H1 (cell line): ENCODE measurements at regions not wholly inside any gene's neighbourhood (a gene's known extent, or its start where the extent isn't known, plus 50 kb on each side); places are given as distances from the start of the nearest gene placed in this dataset.

Source experiments
- CTCF ChIA-PET: fragments of 300-600 bp; sonication (Branson Sonifier 250); formaldehyde crosslinking; loops from one replicate; lab custom pipeline; 2021; ENCODE audit not compliant: partially characterized antibody; lab: Charles Lee
- POLR2A ChIA-PET: fragments of 300-600 bp; sonication (Branson Sonifier 250); formaldehyde crosslinking; loops from one replicate; lab custom pipeline; 2021; ENCODE audit warnings: inconsistent platforms; ENCODE audit not compliant: partially characterized antibody; lab: Charles Lee
- DNase-seq, 2 experiments: peaks; one replicate each; pipeline versions ENCODE4 v3.0.0 to v3.0.0-alpha.2; 2010 to 2022; ENCODE audit warnings: low spot score in 2 of 2, low read depth in 1 of 2, mixed read lengths in 1 of 2
- FAIRE-seq: peaks from 2 replicates; lab custom pipeline; 2011; peaks lifted over from hg19 to GRCh38; lab: Jason Lieb, UNC
- H2AFZ ChIP-seq: 2 replicates; pipeline ENCODE4 v1.8.1; 2012; ENCODE audit warnings: low read length, inconsistent platforms
- H2AK5ac ChIP-seq: 2 replicates; pipeline ENCODE4 v1.6.1; 2013; ENCODE audit warnings: low read depth, low read length
- H2BK120ac ChIP-seq: replicated peaks from 2 replicates; pipeline ENCODE3; 2013; ENCODE audit warnings: low read depth, low read length, inconsistent platforms
- H2BK12ac ChIP-seq: 2 replicates; pipeline ENCODE4 v1.6.1; 2013; ENCODE audit warnings: low read depth, low read length
- H2BK15ac ChIP-seq: 2 replicates; pipeline ENCODE4 v1.6.1; 2013; ENCODE audit warnings: low read length
- H2BK20ac ChIP-seq: 2 replicates; pipeline ENCODE4 v1.6.1; 2013; ENCODE audit warnings: low read length
- H2BK5ac ChIP-seq: 2 replicates; pipeline ENCODE4 v1.6.1; 2013; ENCODE audit warnings: low read depth, low read length
- H3K14ac ChIP-seq: 2 replicates; pipeline ENCODE4 v1.6.1; 2013; ENCODE audit warnings: inconsistent platforms; ENCODE audit not compliant: insufficient read length
- H3K18ac ChIP-seq: 2 replicates; pipeline ENCODE4 v1.6.1; 2013; ENCODE audit warnings: low read length; ENCODE audit errors: extremely low read depth
- H3K23ac ChIP-seq: 2 replicates; pipeline ENCODE4 v1.6.1; 2013; ENCODE audit warnings: inconsistent platforms; ENCODE audit not compliant: insufficient read length
- H3K23me2 ChIP-seq: 2 replicates; pipeline ENCODE4 v1.6.1; 2013; ENCODE audit warnings: low read depth, low read length
- H3K27ac ChIP-seq: 2 replicates; pipeline ENCODE4 v1.6.1; 2011; ENCODE audit warnings: low read depth, low read length, inconsistent platforms
- H3K27me3 ChIP-seq, 4 experiments: replicated peaks in 1 of 4; 1 replicate in 1 of 4; 2 replicates in 3 of 4; pipeline versions ENCODE4 v1.6.1 to v1.8.1; 2011 to 2013; ENCODE audit warnings: low read length in 3 of 4, mild to moderate bottlenecking in 3 of 4, inconsistent platforms in 2 of 4, mixed read lengths in 2 of 4, moderate library complexity in 1 of 4; ENCODE audit not compliant: control insufficient read depth in 3 of 4, insufficient read depth in 3 of 4; ENCODE audit errors: extremely low read depth in 1 of 4
- H3K36me3 ChIP-seq, 4 experiments: 2 replicates each; pipeline versions ENCODE4 v1.6.1 to v1.8.1; 2011 to 2013; ENCODE audit warnings: mild to moderate bottlenecking in 4 of 4, low read length in 3 of 4, moderate library complexity in 2 of 4, control low read depth in 1 of 4, inconsistent platforms in 1 of 4; ENCODE audit not compliant: insufficient read depth in 4 of 4, control insufficient read depth in 2 of 4
- H3K4ac ChIP-seq: replicated peaks from 2 replicates; pipeline ENCODE3; 2013; ENCODE audit warnings: low read length, low read depth, mixed read lengths, inconsistent platforms; ENCODE audit not compliant: insufficient read length
- H3K4me1 ChIP-seq, 4 experiments: replicated peaks in 1 of 4; 1 replicate in 1 of 4; 2 replicates in 3 of 4; pipeline versions ENCODE4 v1.6.1 to v1.8.1; 2011 to 2013; ENCODE audit warnings: low read length in 3 of 4, inconsistent platforms in 2 of 4, mixed read lengths in 1 of 4; ENCODE audit not compliant: insufficient read depth in 4 of 4, control insufficient read depth in 3 of 4
- H3K4me2 ChIP-seq, 2 experiments: 2 replicates each; pipeline versions ENCODE4 v1.6.1 to v1.8.1; 2011 to 2013; ENCODE audit warnings: low read depth in 2 of 2, low read length in 2 of 2, control low read depth in 1 of 2, inconsistent platforms in 1 of 2, mild to moderate bottlenecking in 1 of 2; ENCODE audit not compliant: insufficient read depth in 1 of 2
- H3K4me3 ChIP-seq, 4 experiments: fragments of 200-600, 300-600 bp in 1 of 4; sonication (generic), shearing (Covaris generic), sonication (Bioruptor Twin) in 1 of 4; 2 replicates each; pipeline versions ENCODE4 v1.5.1 to v1.8.1; 2011 to 2016; ENCODE audit warnings: low read length in 4 of 4, low read depth in 3 of 4, control low read depth in 2 of 4, inconsistent platforms in 2 of 4, mild to moderate bottlenecking in 2 of 4, mixed read lengths in 1 of 4, moderate library complexity in 1 of 4; ENCODE audit not compliant: insufficient read depth in 2 of 4; ENCODE audit errors: extremely low read depth in 1 of 4
- H3K56ac ChIP-seq: replicated peaks from 2 replicates; pipeline ENCODE3; 2013; ENCODE audit warnings: low read depth, mild to moderate bottlenecking, mixed read lengths, low read length, inconsistent platforms; ENCODE audit not compliant: insufficient read length
- H3K79me1 ChIP-seq: 2 replicates; pipeline ENCODE4 v1.6.1; 2013; ENCODE audit warnings: low read depth, low read length, control low read depth
- H3K79me2 ChIP-seq, 2 experiments: 2 replicates each; pipeline versions ENCODE4 v1.6.1 to v1.8.1; 2012 to 2013; ENCODE audit warnings: low read length in 2 of 2, mild to moderate bottlenecking in 2 of 2, inconsistent platforms in 1 of 2; ENCODE audit not compliant: insufficient read depth in 2 of 2, control insufficient read depth in 1 of 2
- H3K9ac ChIP-seq, 4 experiments: replicated peaks in 1 of 4; 1 replicate in 1 of 4; 2 replicates in 3 of 4; pipeline versions ENCODE4 v1.6.1 to v1.8.1; 2011 to 2013; ENCODE audit warnings: low read depth in 3 of 4, low read length in 3 of 4, control low read depth in 2 of 4, mild to moderate bottlenecking in 2 of 4, moderate library complexity in 2 of 4, inconsistent platforms in 1 of 4; ENCODE audit errors: extremely low read depth in 1 of 4
- H3K9me3 ChIP-seq, 2 experiments: 2 replicates each; pipeline versions ENCODE4 v1.6.1 to v1.8.1; 2012 to 2013; ENCODE audit warnings: mild to moderate bottlenecking in 2 of 2, moderate library complexity in 2 of 2, control low read depth in 1 of 2, inconsistent platforms in 1 of 2, low read depth in 1 of 2, low read length in 1 of 2, mixed read lengths in 1 of 2; ENCODE audit not compliant: insufficient read depth in 2 of 2
- H4K20me1 ChIP-seq, 2 experiments: replicated peaks in 1 of 2; 2 replicates each; pipeline versions ENCODE3 to v1.8.1; 2011 to 2013; ENCODE audit warnings: inconsistent platforms in 2 of 2, low read length in 2 of 2, mild to moderate bottlenecking in 1 of 2; ENCODE audit not compliant: insufficient read depth in 2 of 2, control insufficient read depth in 1 of 2
- H4K5ac ChIP-seq: 2 replicates; pipeline ENCODE4 v1.6.1; 2013; ENCODE audit warnings: low read length, low read depth, mixed read lengths, inconsistent platforms; ENCODE audit not compliant: insufficient read length
- H4K8ac ChIP-seq: 2 replicates; pipeline ENCODE4 v1.8.0; 2013; ENCODE audit warnings: mild to moderate bottlenecking, moderate library complexity, low read length, inconsistent platforms; ENCODE audit not compliant: insufficient read depth; ENCODE audit errors: extremely low read depth
- H4K91ac ChIP-seq: replicated peaks from 2 replicates; pipeline ENCODE3; 2013; ENCODE audit warnings: low read length, mixed read lengths, inconsistent platforms; ENCODE audit not compliant: insufficient read length
- CBX5 ChIP-seq: fragments of 300-800, 300-1000 bp; sonication (generic); IDR thresholded peaks from 2 replicates; pipeline ENCODE4 v1.7.1; 2016; ENCODE audit warnings: antibody characterized with exemption, low read length, low read depth
- KDM1A ChIP-seq: fragments of 200-600, 300-600 bp; sonication (generic); IDR thresholded peaks from 2 replicates; pipeline ENCODE4 v1.7.1; 2016; ENCODE audit warnings: mild to moderate bottlenecking, low read length, borderline replicate concordance
- MAX ChIP-seq: IDR thresholded peaks from 2 replicates; pipeline ENCODE4 v1.6.1; 2012; ENCODE audit warnings: inconsistent platforms
- POU5F1 ChIP-seq: IDR thresholded peaks from 2 replicates; pipeline ENCODE4 v1.6.1; 2011; ENCODE audit warnings: low read depth, mild to moderate bottlenecking, low read length, moderate library complexity
- RFX5 ChIP-seq: IDR thresholded peaks from 2 replicates; pipeline ENCODE4 v1.6.1; 2011; ENCODE audit warnings: low read depth, low read length, improper control_type of control experiment, borderline replicate concordance
- SP1 ChIP-seq: IDR thresholded peaks from 2 replicates; pipeline ENCODE4 v1.6.1; 2011; ENCODE audit warnings: low read depth, low read length
- TAF7 ChIP-seq: optimal IDR thresholded peaks from 2 replicates; pipeline ENCODE3; 2011; ENCODE audit warnings: low read depth, mild to moderate bottlenecking, inconsistent platforms, low read length, moderate library complexity, borderline replicate concordance
- WGBS, 2 experiments: shearing (Covaris generic) in 1 of 2; methylation state at CpG; one replicate each; pipeline versions ENCODE4 v1.1.6 to v1.1.7; 2013 to 2015; ENCODE audit warnings: low lambda C conversion rate in 2 of 2, mixed read lengths in 2 of 2, inconsistent platforms in 1 of 2, low coverage in 1 of 2, missing lambda C conversion rate in 1 of 2; ENCODE audit not compliant: insufficient replicate concordance in 2 of 2, insufficient coverage in 1 of 2, insufficient read length in 1 of 2; ENCODE audit errors: extremely low coverage in 1 of 2, missing lambda C conversion rate in 1 of 2; 5-methylcytosine and 5-hydroxymethylcytosine counted together

- Histone ChIP-seq H3K18ac (no peak overlapping the region), H3K23ac (no peak overlapping the region), H3K79me2 (no peaks in the 10 kb centered on the region), H3K4me2 (no peak overlapping the region), H4K8ac (no peak overlapping the region), H3K14ac (no peak overlapping the region), H3K27ac (no peak overlapping the region), H2BK5ac (no peak overlapping the region), H3K4me1 (no peaks in the 10 kb centered on the region), H3K4me3 (no peak overlapping the region), H2AFZ (no peak overlapping the region), H4K20me1 (no peaks in the 10 kb centered on the region), H4K91ac (no peak overlapping the region), H2BK12ac (no peak overlapping the region), H3K79me1 (no peaks in the 10 kb centered on the region), H3K27me3 (no peaks in the 10 kb centered on the region), H3K23me2 (no peaks in the 10 kb centered on the region), H3K4ac (no peak overlapping the region), H4K5ac (no peak overlapping the region), H2BK120ac (no peak overlapping the region), H2BK20ac (no peak overlapping the region), H2AK5ac (no peak overlapping the region), H3K56ac (no peak overlapping the region), H3K36me3 (no peaks in the 10 kb centered on the region), H3K9ac (no peak overlapping the region), H2BK15ac (no peak overlapping the region), H3K9me3 (no peaks in the 10 kb centered on the region)
- 87% methylated on average over 4 of the region's 4 CpGs; no CpG with 5 or more reads in 1 of the 2 experiments for WGBS, 2 experiments
- ChIA-PET CTCF (interaction anchor here (0.6 kb wide), 1 partner anchor 152 kb away, joined by 3 read pairs; no protein-coding TSS in a partner anchor), POLR2A (no interaction called here)
- no peak for FAIRE-seq
- DNase-seq: no peak
- TF ChIP-seq KDM1A: no peak
- TF ChIP-seq SP1: no peak
- no peak for TF ChIP-seq RFX5
- no peak for TF ChIP-seq CBX5
- TF ChIP-seq TAF7: no peak
- no peak for TF ChIP-seq POU5F1
- no peak for TF ChIP-seq MAX
Measured at GRCh38 chr4:101555341-101555880, 208.1 kb upstream of the PPP3CA start.
